ENCODE measurements at regions not wholly inside any gene's neighbourhood (a gene's known extent, or its start where the extent isn't known, plus 50 kb on each side); places are given as distances from the start of the nearest gene placed in this dataset.

- Histone ChIP-seq H3K4me2 (replicated peaks; ENCODE audit: low read depth, low read length, poor library complexity, severe bottlenecking) (no peak overlapping the region), H3K36me3 (replicated peaks in 1 of 2; ENCODE audit: control extremely low read depth in 1 of 2, control insufficient read depth in 1 of 2, extremely low read depth in 1 of 2, insufficient read depth in 2 of 2, low read length in 1 of 2) (no peaks in the 10 kb centered on the region), H3K4me3 (ENCODE audit: control extremely low read depth in 1 of 5, extremely low read depth in 1 of 5, insufficient read depth in 1 of 5, low read depth in 2 of 5, low read length in 4 of 5) (no peak overlapping the region), H4K20me1 (ENCODE audit: control insufficient read depth, insufficient read depth, low read length, poor library complexity, severe bottlenecking) (no peaks in the 10 kb centered on the region), H3K9me3 (ENCODE audit: control extremely low read depth in 1 of 3, control insufficient read depth in 2 of 3, insufficient read depth in 1 of 3, low read length in 2 of 3) (peaks cover 0 to 4% (median 0%) of the 10 kb centered on the region in 3 donors), H3K27ac (ENCODE audit: low read length in 2 of 2) (no peak overlapping the region), H3K9ac (ENCODE audit: low read length) (no peak overlapping the region), H3K4me1 (ENCODE audit: control insufficient read depth in 2 of 2, insufficient read depth in 2 of 2, low read length in 2 of 2) (no peaks in the 10 kb centered on the region), H2AFZ (ENCODE audit: insufficient read depth, low read depth, low read length, poor library complexity, severe bottlenecking) (no peak overlapping the region), H3K79me2 (ENCODE audit: control insufficient read depth, insufficient read depth, low read length) (no peaks in the 10 kb centered on the region), H3K27me3 (replicated peaks in 1 of 4; ENCODE audit: control extremely low read depth in 1 of 4, control insufficient read depth in 3 of 4, insufficient read depth in 4 of 4, low read length in 3 of 4) (no peaks in the 10 kb centered on the region)
- peaks cover 3% of the 10 kb centered on the region for H3K9me3 Mint-ChIP-seq (ENCODE audit: insufficient read depth)
- TF ChIP-seq CTCF (IDR thresholded peaks at IDR 0.05), result no peak
- TF ChIP-seq EZH2 (IDR thresholded peaks at IDR 0.05; ENCODE audit: borderline replicate concordance, insufficient read depth, low read depth, low read length, poor library complexity, severe bottlenecking), result no peak
- no peaks in the 10 kb centered on the region for H3K4me1 Mint-ChIP-seq
- H3K27me3 Mint-ChIP-seq, result peaks cover 16% of the 10 kb centered on the region
- POLR2A ChIA-PET, result no interaction called here
- CTCF ChIA-PET, result no interaction called here
- no peak for ATAC-seq (ENCODE audit: low read depth)
- intact Hi-C loops (cut with micrococcal nuclease), result no loop called here
- WGBS (ENCODE audit: insufficient coverage), result 73% methylated on average over 7 of the region's 7 CpGs
- DNase-seq, result no peak
- no peak overlapping the region for H3K27ac Mint-ChIP-seq
- H3K4me3 Mint-ChIP-seq, result no peak overlapping the region
Measured at GRCh38 chr17:73777131-73777449, 132.8 kb upstream of the SDK2 start.

- H3K9me3 Mint-ChIP-seq (ENCODE audit: insufficient read depth), result peaks cover 3% of the 10 kb centered on the region
- no peaks in the 10 kb centered on the region for H3K36me3 ChIP-seq (replicated peaks in 1 of 2; ENCODE audit: control extremely low read depth in 1 of 2, control insufficient read depth in 1 of 2, extremely low read depth in 1 of 2, insufficient read depth in 2 of 2, low read length in 1 of 2)
- intact Hi-C loops (cut with micrococcal nuclease), result no loop called here
- no peaks in the 10 kb centered on the region for H3K4me1 ChIP-seq (ENCODE audit: control insufficient read depth in 2 of 2, insufficient read depth in 2 of 2, low read length in 2 of 2)
- H3K27ac Mint-ChIP-seq, result no peak overlapping the region
- TF ChIP-seq EZH2 (IDR thresholded peaks at IDR 0.05; ENCODE audit: borderline replicate concordance, insufficient read depth, low read depth, low read length, poor library complexity, severe bottlenecking) (no peak), CTCF (IDR thresholded peaks at IDR 0.05) (no peak)
- H3K9ac ChIP-seq (ENCODE audit: low read length), result no peak overlapping the region
- H4K20me1 ChIP-seq (ENCODE audit: control insufficient read depth, insufficient read depth, low read length, poor library complexity, severe bottlenecking), result no peaks in the 10 kb centered on the region
- peaks cover 0 to 3% (median 0%) of the 10 kb centered on the region in 4 experiments for H3K27me3 ChIP-seq (replicated peaks in 1 of 4; ENCODE audit: control extremely low read depth in 1 of 4, control insufficient read depth in 3 of 4, insufficient read depth in 4 of 4, low read length in 3 of 4)
- POLR2A ChIA-PET, result no interaction called here
- peaks cover 0 to 4% (median 0%) of the 10 kb centered on the region in 3 donors for H3K9me3 ChIP-seq (ENCODE audit: control extremely low read depth in 1 of 3, control insufficient read depth in 2 of 3, insufficient read depth in 1 of 3, low read length in 2 of 3)
- H3K4me3 Mint-ChIP-seq, result no peak overlapping the region
- no peaks in the 10 kb centered on the region for H3K4me1 Mint-ChIP-seq
- 52% methylated on average over 3 of the region's 6 CpGs for WGBS (ENCODE audit: insufficient coverage)
- H3K27ac ChIP-seq (ENCODE audit: low read length in 2 of 2), result no peak overlapping the region
- H3K4me2 ChIP-seq (replicated peaks; ENCODE audit: low read depth, low read length, poor library complexity, severe bottlenecking), result no peak overlapping the region
- H3K4me3 ChIP-seq (ENCODE audit: control extremely low read depth in 1 of 5, extremely low read depth in 1 of 5, insufficient read depth in 1 of 5, low read depth in 2 of 5, low read length in 4 of 5), result no peak overlapping the region
- no peak overlapping the region for H2AFZ ChIP-seq (ENCODE audit: insufficient read depth, low read depth, low read length, poor library complexity, severe bottlenecking)
- CTCF ChIA-PET, result no interaction called here
- DNase-seq (no peak), ATAC-seq (ENCODE audit: low read depth) (no peak)
- no peaks in the 10 kb centered on the region for H3K79me2 ChIP-seq (ENCODE audit: control insufficient read depth, insufficient read depth, low read length)
- H3K27me3 Mint-ChIP-seq, result peaks cover 12% of the 10 kb centered on the region
Measured at GRCh38 chr17:73782231-73782630, 138.0 kb upstream of the SDK2 start.

All from B cell (primary cell).